HepG2 (cell line): ENCODE measurements at regions not wholly inside any gene's neighbourhood (a gene's known extent, or its start where the extent isn't known, plus 50 kb on each side); places are given as distances from the start of the nearest gene placed in this dataset.

Source experiments
- EEA1 ChIP-seq: sonication (generic); formaldehyde crosslinking; IDR thresholded peaks from 2 replicates; pipeline ENCODE4 v1.5.1; 2020; ENCODE audit warnings: mild to moderate bottlenecking, missing genetic modification reagents, borderline replicate concordance
- HES4 ChIP-seq: sonication (generic); formaldehyde crosslinking; IDR thresholded peaks from 2 replicates; pipeline ENCODE4 v1.9.0; 2021; ENCODE audit warnings: mild to moderate bottlenecking, missing genetic modification reagents, borderline replicate concordance
- KDM6A ChIP-seq: IDR thresholded peaks from 2 replicates; pipeline ENCODE4 v1.6.1; 2016; ENCODE audit warnings: low read depth
- KLF11 ChIP-seq: IDR thresholded peaks from 2 replicates; pipeline ENCODE4 v1.6.1; 2016; ENCODE audit warnings: missing compliant biosample characterization
- KMT2A ChIP-seq: sonication (generic); formaldehyde crosslinking; IDR thresholded peaks from 2 replicates; pipeline ENCODE4 v1.4.0; 2020; ENCODE audit warnings: missing genetic modification reagents
- MIER2 ChIP-seq: IDR thresholded peaks from 2 replicates; pipeline ENCODE4 v1.6.1; 2016; ENCODE audit warnings: missing biosample characterization, missing genetic modification reagents
- TFDP2 ChIP-seq: sonication (generic); formaldehyde crosslinking; IDR thresholded peaks from 2 replicates; pipeline ENCODE4 v1.4.0; 2020; ENCODE audit warnings: missing genetic modification reagents
- THAP11 ChIP-seq: IDR thresholded peaks from 2 replicates; pipeline ENCODE4 v1.6.1; 2016; ENCODE audit warnings: missing biosample characterization, missing genetic modification reagents
- TRAFD1 ChIP-seq: sonication (generic); formaldehyde crosslinking; IDR thresholded peaks from 2 replicates; pipeline ENCODE4 v1.5.1; 2020; ENCODE audit warnings: missing genetic modification reagents, mild to moderate bottlenecking, borderline replicate concordance
- ZFP41 ChIP-seq: sonication (generic); formaldehyde crosslinking; IDR thresholded peaks from 2 replicates; pipeline ENCODE4 v1.4.0; 2020; ENCODE audit warnings: mild to moderate bottlenecking, missing genetic modification reagents, borderline replicate concordance
- ZFP62 ChIP-seq: sonication (generic); formaldehyde crosslinking; IDR thresholded peaks from 2 replicates; pipeline ENCODE4 v1.4.0; 2020; ENCODE audit warnings: missing genetic modification reagents
- ZFP90 ChIP-seq: sonication (generic); formaldehyde crosslinking; IDR thresholded peaks from 2 replicates; pipeline ENCODE4 v1.8.0; 2022; ENCODE audit warnings: missing genetic modification reagents, mild to moderate bottlenecking, inconsistent platforms, borderline replicate concordance
- ZNF101 ChIP-seq: sonication (generic); formaldehyde crosslinking; IDR thresholded peaks from 2 replicates; pipeline ENCODE4 v1.4.0; 2020; ENCODE audit warnings: mild to moderate bottlenecking, low read depth, missing genetic modification reagents, borderline replicate concordance
- ZNF12 ChIP-seq: sonication (generic); formaldehyde crosslinking; IDR thresholded peaks from 2 replicates; pipeline ENCODE4 v1.5.0; 2020; ENCODE audit warnings: missing genetic modification reagents
- ZNF205 ChIP-seq: IDR thresholded peaks from 2 replicates; pipeline ENCODE4 v1.6.1; 2018; ENCODE audit warnings: missing biosample characterization, missing genetic modification reagents
- ZNF34 ChIP-seq: sonication (generic); formaldehyde crosslinking; IDR thresholded peaks from 2 replicates; pipeline ENCODE4 v1.4.0; 2020; ENCODE audit warnings: mild to moderate bottlenecking, missing genetic modification reagents, borderline replicate concordance
- ZNF468 ChIP-seq: sonication (generic); formaldehyde crosslinking; IDR thresholded peaks from 2 replicates; pipeline ENCODE4 v1.8.0; 2022; ENCODE audit warnings: mild to moderate bottlenecking, moderate library complexity, missing genetic modification reagents
- ZNF549 ChIP-seq: sonication (generic); formaldehyde crosslinking; IDR thresholded peaks from 2 replicates; pipeline ENCODE4 v1.5.0; 2020; ENCODE audit warnings: missing genetic modification reagents
- ZNF672 ChIP-seq: sonication (generic); formaldehyde crosslinking; IDR thresholded peaks from 2 replicates; pipeline ENCODE4 v1.8.1; 2022; ENCODE audit warnings: missing genetic modification reagents
- ZSCAN9 ChIP-seq: IDR thresholded peaks from 2 replicates; pipeline ENCODE4 v1.6.1; 2016; ENCODE audit warnings: borderline replicate concordance
- TF ChIP-seq, protein P1 (sequence below): sonication (generic); formaldehyde crosslinking; IDR thresholded peaks from 2 replicates; pipeline ENCODE4 v1.5.0; 2020; ENCODE audit warnings: mild to moderate bottlenecking, missing genetic modification reagents, borderline replicate concordance
- TF ChIP-seq, protein P2 (sequence below): sonication (generic); formaldehyde crosslinking; IDR thresholded peaks from 2 replicates; pipeline ENCODE4 v1.4.0; 2020; ENCODE audit warnings: missing genetic modification reagents, mild to moderate bottlenecking, borderline replicate concordance

DNA sequence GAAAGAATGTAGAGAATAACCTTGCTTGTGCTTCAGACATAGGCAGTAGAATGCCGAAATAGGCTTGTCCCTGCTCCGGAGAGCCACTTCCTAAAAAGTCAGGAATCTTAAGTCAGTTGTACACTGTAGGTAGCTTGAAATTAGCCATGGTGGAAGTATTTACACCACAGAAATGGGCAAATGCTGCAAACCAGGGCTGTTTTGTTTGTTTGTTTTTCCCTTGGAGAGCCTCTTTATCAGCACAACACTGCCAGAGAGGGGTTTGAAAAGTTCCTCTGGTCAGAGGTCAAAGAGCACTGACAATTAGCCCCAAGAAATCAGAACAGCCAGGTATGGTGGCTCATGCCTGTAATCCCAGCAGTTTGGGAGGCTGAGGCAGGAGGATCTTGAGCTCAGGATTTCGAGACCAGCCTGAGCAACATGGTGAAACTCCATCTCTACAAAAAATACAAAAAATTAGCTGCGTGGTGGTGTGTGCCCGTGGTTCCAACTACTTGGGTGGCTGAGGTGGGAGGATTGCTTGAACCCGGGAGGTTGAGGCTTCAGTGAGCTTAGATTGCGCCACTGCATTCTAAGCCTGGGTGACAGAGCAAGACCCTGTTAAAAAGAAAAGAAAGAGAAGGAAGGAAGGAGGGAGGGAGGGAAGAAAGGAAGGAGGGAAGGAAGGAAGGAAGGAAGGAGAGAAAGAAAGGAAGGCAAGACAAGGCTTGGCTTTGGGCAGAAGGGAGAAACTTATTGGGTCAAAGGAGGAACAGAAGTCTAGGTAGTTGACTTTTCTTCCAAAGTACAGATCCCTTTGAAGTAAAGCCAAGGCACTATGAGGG is 61.0 kb upstream of the ZMYND8 start (continued):
- TF ChIP-seq ZNF12 (CRISPR knock-in tag) (no peak), HES4 (CRISPR knock-in tag) (no peak), ZFP90 (CRISPR knock-in tag) (no peak), TRAFD1 (no peak), ZNF468 (CRISPR knock-in tag) (no peak), ZNF101 (CRISPR knock-in tag) (no peak), KLF11 (no peak), EEA1 (no peak), KMT2A (CRISPR knock-in tag) (no peak), MIER2 (CRISPR knock-in tag) (no peak), ZNF549 (CRISPR knock-in tag) (no peak), ZNF34 (CRISPR knock-in tag) (no peak), KDM6A (CRISPR knock-in tag) (peak; percentile 79), ZNF205 (CRISPR knock-in tag) (0 out of 2 replicates have a peak, but pooled peaks have one; percentile 28), ZNF672 (CRISPR knock-in tag) (no peak), THAP11 (no peak), TFDP2 (peak; percentile 25; the same call in 1 of the 2 replicates), ZFP41 (CRISPR knock-in tag) (no peak), ZSCAN9 (no peak), ZFP62 (CRISPR knock-in tag) (no peak)
- TF ChIP-seq, protein P1, sequence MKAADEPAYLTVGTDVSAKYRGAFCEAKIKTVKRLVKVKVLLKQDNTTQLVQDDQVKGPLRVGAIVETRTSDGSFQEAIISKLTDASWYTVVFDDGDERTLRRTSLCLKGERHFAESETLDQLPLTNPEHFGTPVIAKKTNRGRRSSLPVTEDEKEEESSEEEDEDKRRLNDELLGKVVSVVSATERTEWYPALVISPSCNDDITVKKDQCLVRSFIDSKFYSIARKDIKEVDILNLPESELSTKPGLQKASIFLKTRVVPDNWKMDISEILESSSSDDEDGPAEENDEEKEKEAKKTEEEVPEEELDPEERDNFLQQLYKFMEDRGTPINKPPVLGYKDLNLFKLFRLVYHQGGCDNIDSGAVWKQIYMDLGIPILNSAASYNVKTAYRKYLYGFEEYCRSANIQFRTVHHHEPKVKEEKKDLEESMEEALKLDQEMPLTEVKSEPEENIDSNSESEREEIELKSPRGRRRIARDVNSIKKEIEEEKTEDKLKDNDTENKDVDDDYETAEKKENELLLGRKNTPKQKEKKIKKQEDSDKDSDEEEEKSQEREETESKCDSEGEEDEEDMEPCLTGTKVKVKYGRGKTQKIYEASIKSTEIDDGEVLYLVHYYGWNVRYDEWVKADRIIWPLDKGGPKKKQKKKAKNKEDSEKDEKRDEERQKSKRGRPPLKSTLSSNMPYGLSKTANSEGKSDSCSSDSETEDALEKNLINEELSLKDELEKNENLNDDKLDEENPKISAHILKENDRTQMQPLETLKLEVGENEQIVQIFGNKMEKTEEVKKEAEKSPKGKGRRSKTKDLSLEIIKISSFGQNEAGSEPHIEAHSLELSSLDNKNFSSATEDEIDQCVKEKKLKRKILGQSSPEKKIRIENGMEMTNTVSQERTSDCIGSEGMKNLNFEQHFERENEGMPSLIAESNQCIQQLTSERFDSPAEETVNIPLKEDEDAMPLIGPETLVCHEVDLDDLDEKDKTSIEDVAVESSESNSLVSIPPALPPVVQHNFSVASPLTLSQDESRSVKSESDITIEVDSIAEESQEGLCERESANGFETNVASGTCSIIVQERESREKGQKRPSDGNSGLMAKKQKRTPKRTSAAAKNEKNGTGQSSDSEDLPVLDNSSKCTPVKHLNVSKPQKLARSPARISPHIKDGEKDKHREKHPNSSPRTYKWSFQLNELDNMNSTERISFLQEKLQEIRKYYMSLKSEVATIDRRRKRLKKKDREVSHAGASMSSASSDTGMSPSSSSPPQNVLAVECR, result no peak; the same call in 1 of the 2 replicates
- TF ChIP-seq, protein P2, sequence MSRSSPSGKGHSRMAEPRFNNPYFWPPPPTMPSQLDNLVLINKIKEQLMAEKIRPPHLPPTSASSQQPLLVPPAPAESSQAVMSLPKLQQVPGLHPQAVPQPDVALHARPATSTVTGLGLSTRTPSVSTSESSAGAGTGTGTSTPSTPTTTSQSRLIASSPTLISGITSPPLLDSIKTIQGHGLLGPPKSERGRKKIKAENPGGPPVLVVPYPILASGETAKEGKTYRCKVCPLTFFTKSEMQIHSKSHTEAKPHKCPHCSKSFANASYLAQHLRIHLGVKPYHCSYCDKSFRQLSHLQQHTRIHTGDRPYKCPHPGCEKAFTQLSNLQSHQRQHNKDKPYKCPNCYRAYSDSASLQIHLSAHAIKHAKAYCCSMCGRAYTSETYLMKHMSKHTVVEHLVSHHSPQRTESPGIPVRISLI (CRISPR knock-in tag), result 0 out of 2 replicates have a peak, but pooled peaks have one; percentile 48
